ENCODE measurements at regions not wholly inside any gene's neighbourhood (a gene's known extent, or its start where the extent isn't known, plus 50 kb on each side); places are given as distances from the start of the nearest gene placed in this dataset.

- Mint-ChIP-seq H3K27me3 (no peaks in the 10 kb centered on the region), H3K4me3 (no peak overlapping the region), H3K9me3 (peaks cover 2% of the 10 kb centered on the region), H3K4me1 (no peaks in the 10 kb centered on the region), H3K36me3 (no peaks in the 10 kb centered on the region), H3K27ac (no peak overlapping the region)
- no peak for DNase-seq
- CTCF ChIA-PET: no interaction called here
Observed at GRCh38 chr11:30811226-30811755, 225.1 kb upstream of the MPPED2 start.

- no peaks in the 10 kb centered on the region for H3K4me1 Mint-ChIP-seq
- peaks cover 2% of the 10 kb centered on the region for H3K9me3 Mint-ChIP-seq
- no peak overlapping the region for H3K4me3 Mint-ChIP-seq
- no peaks in the 10 kb centered on the region for H3K36me3 Mint-ChIP-seq
- DNase-seq: no peak
- no peak overlapping the region for H3K27ac Mint-ChIP-seq
- CTCF ChIA-PET: no interaction called here
- H3K27me3 Mint-ChIP-seq: no peaks in the 10 kb centered on the region
Observed at GRCh38 chr11:30810116-30810515, 224.0 kb upstream of the MPPED2 start.

- no peak for DNase-seq
- Mint-ChIP-seq H3K27me3 (no peaks in the 10 kb centered on the region), H3K36me3 (no peaks in the 10 kb centered on the region), H3K9me3 (no peaks in the 10 kb centered on the region), H3K4me1 (no peaks in the 10 kb centered on the region), H3K27ac (no peak overlapping the region), H3K4me3 (no peak overlapping the region)
- CTCF ChIA-PET: no interaction called here
Observed at GRCh38 chr11:30801357-30801756, 215.2 kb upstream of the MPPED2 start.

- CTCF ChIA-PET: no interaction called here
- H3K27me3 Mint-ChIP-seq: no peaks in the 10 kb centered on the region
- no peaks in the 10 kb centered on the region for H3K36me3 Mint-ChIP-seq
- H3K4me3 Mint-ChIP-seq: no peak overlapping the region
- no peak overlapping the region for H3K27ac Mint-ChIP-seq
- no peaks in the 10 kb centered on the region for H3K9me3 Mint-ChIP-seq
- no peak for DNase-seq
- no peaks in the 10 kb centered on the region for H3K4me1 Mint-ChIP-seq
Observed at GRCh38 chr11:30800904-30801303, 214.8 kb upstream of the MPPED2 start.

- Mint-ChIP-seq H3K27me3 (no peaks in the 10 kb centered on the region), H3K36me3 (no peaks in the 10 kb centered on the region), H3K27ac (no peak overlapping the region), H3K4me3 (no peak overlapping the region), H3K9me3 (no peaks in the 10 kb centered on the region), H3K4me1 (no peaks in the 10 kb centered on the region)
- CTCF ChIA-PET: no interaction called here
- no peak for DNase-seq
Observed at GRCh38 chr11:30798547-30799236, 212.5 kb upstream of the MPPED2 start.

GRCh38 chr11:30789270-30789669 lies 203.1 kb upstream of the MPPED2 start:
- Mint-ChIP-seq H3K9me3 (no peaks in the 10 kb centered on the region), H3K27me3 (no peaks in the 10 kb centered on the region), H3K27ac (no peak overlapping the region), H3K36me3 (no peaks in the 10 kb centered on the region), H3K4me1 (no peaks in the 10 kb centered on the region), H3K4me3 (no peak overlapping the region)
- CTCF ChIA-PET: no interaction called here
- DNase-seq: no peak

GRCh38 chr11:30788849-30789248 lies 202.7 kb upstream of the MPPED2 start:
- no peak overlapping the region for H3K27ac Mint-ChIP-seq
- no peaks in the 10 kb centered on the region for H3K36me3 Mint-ChIP-seq
- H3K9me3 Mint-ChIP-seq: no peaks in the 10 kb centered on the region
- DNase-seq: no peak
- CTCF ChIA-PET: no interaction called here
- no peaks in the 10 kb centered on the region for H3K27me3 Mint-ChIP-seq
- no peak overlapping the region for H3K4me3 Mint-ChIP-seq
- H3K4me1 Mint-ChIP-seq: no peaks in the 10 kb centered on the region

- DNase-seq: no peak
- no peak overlapping the region for H3K4me3 Mint-ChIP-seq
- H3K4me1 Mint-ChIP-seq: no peaks in the 10 kb centered on the region
- CTCF ChIA-PET: interaction anchor here (0.5 kb wide), 1 partner anchor 17 kb away, joined by 3 read pairs; no protein-coding TSS in a partner anchor
- no peaks in the 10 kb centered on the region for H3K36me3 Mint-ChIP-seq
- no peak overlapping the region for H3K27ac Mint-ChIP-seq
- no peaks in the 10 kb centered on the region for H3K9me3 Mint-ChIP-seq
- H3K27me3 Mint-ChIP-seq: no peaks in the 10 kb centered on the region
Observed at GRCh38 chr11:30786256-30787110, 200.3 kb upstream of the MPPED2 start.

- Mint-ChIP-seq H3K27ac (no peak overlapping the region), H3K36me3 (no peaks in the 10 kb centered on the region), H3K9me3 (no peaks in the 10 kb centered on the region), H3K27me3 (no peaks in the 10 kb centered on the region), H3K4me1 (no peaks in the 10 kb centered on the region), H3K4me3 (no peak overlapping the region)
- CTCF ChIA-PET: no interaction called here
- DNase-seq: no peak
Observed at GRCh38 chr11:30778596-30778995, 192.4 kb upstream of the MPPED2 start.

GRCh38 chr11:30775233-30775522 lies 189.0 kb upstream of the MPPED2 start:
- CTCF ChIA-PET: no interaction called here
- DNase-seq: no peak
- Mint-ChIP-seq H3K27ac (no peak overlapping the region), H3K36me3 (no peaks in the 10 kb centered on the region), H3K4me3 (no peak overlapping the region), H3K27me3 (no peaks in the 10 kb centered on the region), H3K9me3 (no peaks in the 10 kb centered on the region), H3K4me1 (no peaks in the 10 kb centered on the region)

GRCh38 chr11:30774496-30775232 lies 188.5 kb upstream of the MPPED2 start:
- Mint-ChIP-seq H3K9me3 (peaks cover under 1% of the 10 kb centered on the region), H3K27me3 (no peaks in the 10 kb centered on the region), H3K4me1 (no peaks in the 10 kb centered on the region), H3K4me3 (no peak overlapping the region), H3K36me3 (no peaks in the 10 kb centered on the region), H3K27ac (no peak overlapping the region)
- no peak for DNase-seq
- CTCF ChIA-PET: interaction anchor here (0.6 kb wide), 1 partner anchor 134 kb away, joined by 3 read pairs; no protein-coding TSS in a partner anchor

- no peak for DNase-seq
- Mint-ChIP-seq H3K4me3 (no peak overlapping the region), H3K4me1 (no peaks in the 10 kb centered on the region), H3K36me3 (no peaks in the 10 kb centered on the region), H3K27ac (no peak overlapping the region), H3K27me3 (no peaks in the 10 kb centered on the region), H3K9me3 (peaks cover 2% of the 10 kb centered on the region)
- CTCF ChIA-PET: no interaction called here
Observed at GRCh38 chr11:30772908-30773307, 186.8 kb upstream of the MPPED2 start.

- CTCF ChIA-PET: no interaction called here
- no peak for DNase-seq
- H3K9me3 Mint-ChIP-seq: peaks cover 2% of the 10 kb centered on the region
- no peaks in the 10 kb centered on the region for H3K36me3 Mint-ChIP-seq
- H3K27ac Mint-ChIP-seq: no peak overlapping the region
- no peaks in the 10 kb centered on the region for H3K4me1 Mint-ChIP-seq
- no peaks in the 10 kb centered on the region for H3K27me3 Mint-ChIP-seq
- no peak overlapping the region for H3K4me3 Mint-ChIP-seq
Observed at GRCh38 chr11:30763951-30764350, 177.8 kb upstream of the MPPED2 start.

GRCh38 chr11:30762188-30762587 lies 176.0 kb upstream of the MPPED2 start:
- Mint-ChIP-seq H3K27ac (no peak overlapping the region), H3K4me1 (no peaks in the 10 kb centered on the region), H3K36me3 (no peaks in the 10 kb centered on the region), H3K9me3 (peaks cover 2% of the 10 kb centered on the region), H3K27me3 (no peaks in the 10 kb centered on the region), H3K4me3 (no peak overlapping the region)
- CTCF ChIA-PET: interaction anchor here (0.6 kb wide), 1 partner anchor 393 kb away, joined by 3 read pairs; no protein-coding TSS in a partner anchor
- no peak for DNase-seq

Data from activated naive CD4-positive, alpha-beta T cell treated with anti-CD3 and anti-CD28 coated beads, Interleukin-2, amount 10 ng/mL, durations not matched to agents 7 days and 5 days (primary cell).